Gastroesophageal sphincter (tissue), 4 donors: ENCODE measurements at regions not wholly inside any gene's neighbourhood (a gene's known extent, or its start where the extent isn't known, plus 50 kb on each side); places are given as distances from the start of the nearest gene placed in this dataset.

Source experiments
- ATAC-seq: fragments of 150-250 bp; one replicate; pipeline ENCODE4 v1.9.1; 2016; ENCODE audit warnings: mild to moderate bottlenecking, moderate library complexity
- H3K27ac ChIP-seq, 4 donors: fragments of 200-600 bp; sonication (generic) in 3 of 4; 1 replicate in 3 of 4; 2 replicates in 1 of 4; pipeline ENCODE4 v1.5.1; 2016 to 2019
- H3K27me3 ChIP-seq: fragments of 200-600 bp; sonication (generic); one replicate; pipeline ENCODE4 v1.5.1; 2019
- H3K36me3 ChIP-seq, 2 donors: fragments of 200-600 bp; sonication (generic); one replicate each; pipeline ENCODE4 v1.5.1; 2019; ENCODE audit warnings: control low read depth in 1 of 2
- H3K4me1 ChIP-seq, 3 donors: fragments of 200-600 bp; sonication (generic); 1 replicate in 2 of 3; 2 replicates in 1 of 3; pipeline ENCODE4 v1.5.1; 2016 to 2019; ENCODE audit warnings: control low read depth in 2 of 3
- H3K4me3 ChIP-seq, 2 donors: fragments of 200-600 bp; sonication (generic); one replicate each; pipeline ENCODE4 v1.5.1; 2019; ENCODE audit warnings: mild to moderate bottlenecking in 1 of 2, moderate library complexity in 1 of 2
- H3K9me3 ChIP-seq, 3 donors: fragments of 200-600 bp; sonication (generic); one replicate each; pipeline ENCODE4 v1.5.1; 2017 to 2019; ENCODE audit warnings: control low read depth in 2 of 3
- CTCF ChIP-seq, 4 experiments: fragments of 200-600 bp in 2 of 4; fragments of 450-650 bp in 2 of 4; sonication (generic) in 1 of 4; IDR thresholded peaks; one replicate each; pipeline ENCODE4 v1.5.1; 2017 to 2019; ENCODE audit warnings: antibody characterized with exemption in 4 of 4, mild to moderate bottlenecking in 2 of 4, moderate library complexity in 2 of 4
- EP300 ChIP-seq: sonication (generic); formaldehyde crosslinking; IDR thresholded peaks from one replicate; pipeline ENCODE4 v1.6.1; 2017; ENCODE audit warnings: antibody characterized with exemption, mild to moderate bottlenecking
- POLR2A ChIP-seq, 2 donors: fragments of 450-650 bp; IDR thresholded peaks; one replicate each; pipeline ENCODE4 v1.6.1; 2017; ENCODE audit warnings: antibody characterized with exemption in 2 of 2, mild to moderate bottlenecking in 2 of 2, moderate library complexity in 1 of 2
- POLR2AphosphoS5 ChIP-seq: sonication (generic); formaldehyde crosslinking; IDR thresholded peaks from one replicate; pipeline ENCODE4 v1.6.1; 2017; ENCODE audit warnings: antibody characterized with exemption
- WGBS, 2 donors: methylation state at CpG; one replicate each; pipeline ENCODE4 v1.1.5; 2018; ENCODE audit warnings: low coverage in 1 of 2; 5-methylcytosine and 5-hydroxymethylcytosine counted together

DNA sequence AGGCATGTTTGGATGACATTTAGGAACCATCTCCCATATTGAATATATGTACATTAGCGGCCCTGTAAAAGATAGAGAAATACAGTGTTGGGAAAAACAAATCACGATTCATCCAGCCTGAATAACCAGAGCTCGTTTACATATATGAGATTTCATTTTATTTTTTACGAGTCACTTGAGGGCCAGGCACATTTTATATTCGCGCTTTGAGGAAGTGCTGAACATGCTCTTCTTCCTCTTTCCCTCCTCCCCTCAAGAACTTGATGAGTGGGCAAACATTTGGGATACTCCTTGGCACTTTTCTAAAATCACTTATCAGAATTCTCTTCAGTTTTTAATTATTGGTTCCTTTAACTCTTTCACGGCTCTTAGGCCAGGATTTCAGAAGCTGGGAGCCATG, 268.0 kb upstream of the TANK start:
- Histone ChIP-seq H3K4me3 (no peak overlapping the region), H3K4me1 (no peaks in the 10 kb centered on the region), H3K27ac (peak overlapping the region in 1 of 4 donors; percentile 39), H3K9me3 (no peaks in the 10 kb centered on the region), H3K27me3 (no peaks in the 10 kb centered on the region), H3K36me3 (no peaks in the 10 kb centered on the region)
- TF ChIP-seq CTCF (IDR thresholded peaks at IDR 0.05) (no peak), EP300 (no peak), POLR2AphosphoS5 (no peak), POLR2A (IDR thresholded peaks at IDR 0.05) (no peak)
- no peak for ATAC-seq
- 51 to 82% methylated on average over 5 to 7 of the region's 7 CpGs for WGBS, 2 donors

- no peak overlapping the region for H3K27ac ChIP-seq
- TF ChIP-seq POLR2A (IDR thresholded peaks at IDR 0.05) (no peak), POLR2AphosphoS5 (no peak), CTCF (IDR thresholded peaks at IDR 0.05) (no peak), EP300 (no peak)
- WGBS, 2 donors = 54 to 100% methylated on average over 2 to 5 of the region's 8 CpGs
- H3K36me3 ChIP-seq = no peaks in the 10 kb centered on the region
- no peaks in the 10 kb centered on the region for H3K4me1 ChIP-seq
- H3K9me3 ChIP-seq = no peaks in the 10 kb centered on the region
- no peak for ATAC-seq
- H3K27me3 ChIP-seq = no peaks in the 10 kb centered on the region
- no peak overlapping the region for H3K4me3 ChIP-seq
Observed at GRCh38 chr2:160893581-160893980, 266.6 kb upstream of the TANK start.

GRCh38 chr2:160898581-160899307, 261.5 kb upstream of the TANK start:
- Histone ChIP-seq H3K27ac (no peak overlapping the region), H3K36me3 (no peaks in the 10 kb centered on the region), H3K4me3 (no peak overlapping the region), H3K27me3 (no peaks in the 10 kb centered on the region), H3K9me3 (no peaks in the 10 kb centered on the region), H3K4me1 (peaks cover 0 to 24% (median 0%) of the 10 kb centered on the region in 3 donors)
- ATAC-seq = no peak
- WGBS, 2 donors = 41 to 52% methylated on average over 3 to 5 of the region's 6 CpGs
- no peak for TF ChIP-seq CTCF (IDR thresholded peaks at IDR 0.05)
- no peak for TF ChIP-seq EP300
- TF ChIP-seq POLR2AphosphoS5 = no peak
- no peak for TF ChIP-seq POLR2A (IDR thresholded peaks at IDR 0.05)

DNA sequence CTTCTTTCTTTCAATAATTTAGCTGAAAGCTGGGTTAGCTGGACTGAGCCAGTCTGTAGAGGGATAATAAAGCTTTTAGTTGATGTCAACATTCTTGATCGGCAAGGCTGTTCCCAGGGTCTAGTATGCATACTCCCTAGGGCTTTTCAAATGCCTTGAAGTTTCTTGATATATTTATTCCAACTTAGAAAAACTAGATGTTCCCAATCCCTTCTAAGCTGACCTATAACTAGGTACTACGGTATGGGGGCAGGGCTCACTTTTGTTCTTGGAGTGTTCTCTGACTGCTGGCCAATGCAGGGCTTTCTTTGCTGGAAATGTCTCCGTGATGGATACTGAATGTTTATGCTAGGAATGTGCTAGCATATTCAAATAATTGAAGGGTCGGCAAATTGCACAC, 258.6 kb upstream of the TANK start:
- peak; percentile 35 for TF ChIP-seq POLR2AphosphoS5
- TF ChIP-seq EP300 = no peak
- H3K36me3 ChIP-seq = no peaks in the 10 kb centered on the region
- peaks cover 0 to 27% (median 0%) of the 10 kb centered on the region in 3 donors for H3K4me1 ChIP-seq
- no peak overlapping the region for H3K4me3 ChIP-seq
- peak overlapping the region; percentile 53 to 63 (median 60) for H3K27ac ChIP-seq
- 9 to 16% methylated on average over 4 of the region's 4 CpGs for WGBS, 2 donors
- no peaks in the 10 kb centered on the region for H3K27me3 ChIP-seq
- no peaks in the 10 kb centered on the region for H3K9me3 ChIP-seq
- ATAC-seq = peak; percentile 87

- H3K27ac ChIP-seq = peak overlapping the region in 1 of 4 donors; percentile 2
- ATAC-seq = no peak
- H3K9me3 ChIP-seq = no peaks in the 10 kb centered on the region
- H3K27me3 ChIP-seq = no peaks in the 10 kb centered on the region
- H3K4me1 ChIP-seq = peaks cover 14 to 51% (median 17%) of the 10 kb centered on the region in 3 donors
- no peak for TF ChIP-seq POLR2AphosphoS5
- TF ChIP-seq POLR2A (IDR thresholded peaks at IDR 0.05) = no peak
- no peak for TF ChIP-seq EP300
- no peak for TF ChIP-seq CTCF (IDR thresholded peaks at IDR 0.05)
- no peaks in the 10 kb centered on the region for H3K36me3 ChIP-seq
- 82 to 100% methylated on average over 1 to 2 of the region's 2 CpGs for WGBS, 2 donors
- no peak overlapping the region for H3K4me3 ChIP-seq
Observed at GRCh38 chr2:160905862-160906261, 254.4 kb upstream of the TANK start.
